K562 (cell line): ENCODE measurements at regions not wholly inside any gene's neighbourhood (a gene's known extent, or its start where the extent isn't known, plus 50 kb on each side); places are given as distances from the start of the nearest gene placed in this dataset.

Source experiments
- COPS2 ChIP-seq: fragments of 450-650 bp; conservative IDR thresholded peaks from 2 replicates; pipeline ENCODE4 v1.6.1; 2016; ENCODE audit warnings: mild to moderate bottlenecking, moderate library complexity
- DPF2 ChIP-seq: fragments of 450-650 bp; IDR thresholded peaks from 2 replicates; pipeline ENCODE4 v1.6.1; 2016
- EP300 ChIP-seq: IDR thresholded peaks from 2 replicates; pipeline ENCODE4 v1.6.1; 2012; ENCODE audit warnings: low read length, improper control_type of control experiment
- GATAD2B ChIP-seq: fragments of 450-650 bp; IDR thresholded peaks from 2 replicates; pipeline ENCODE4 v1.6.1; 2017; ENCODE audit warnings: mild to moderate bottlenecking, borderline replicate concordance
- GTF2A2 ChIP-seq: IDR thresholded peaks from 2 replicates; pipeline ENCODE4 v1.6.1; 2016; ENCODE audit warnings: mild to moderate bottlenecking, missing genetic modification characterization, missing compliant biosample characterization
- GTF2F1 ChIP-seq: IDR thresholded peaks from 2 replicates; pipeline ENCODE4 v1.6.1; 2011; ENCODE audit warnings: low read depth, low read length, improper control_type of control experiment
- SMARCA5 ChIP-seq: fragments of 450-650 bp; IDR thresholded peaks from 2 replicates; pipeline ENCODE4 v1.6.1; 2016
- ZNF134 ChIP-seq: fragments of 250-450 bp; sonication (Bioruptor Pico); conservative IDR thresholded peaks from 2 replicates; pipeline ENCODE4 v1.4.0; 2020
- ZNF165 ChIP-seq: fragments of 250-450 bp; sonication (Bioruptor Pico); IDR thresholded peaks from 2 replicates; pipeline ENCODE4 v1.4.0; 2020; ENCODE audit warnings: borderline replicate concordance
- ZNF3 ChIP-seq: fragments of 250-450 bp; sonication (Bioruptor Pico); IDR thresholded peaks from 2 replicates; pipeline ENCODE4 v1.5.0; 2021; ENCODE audit warnings: mild to moderate bottlenecking, moderate library complexity
- ZNF830 ChIP-seq: fragments of 250-450 bp; sonication (Bioruptor Pico); IDR thresholded peaks from 2 replicates; pipeline ENCODE4 v1.5.0; 2021; ENCODE audit warnings: mild to moderate bottlenecking
- TF ChIP-seq, protein P1 (sequence below): fragments of 450-650 bp; IDR thresholded peaks from 2 replicates; pipeline ENCODE4 v1.6.1; 2016; ENCODE audit warnings: mild to moderate bottlenecking, moderate library complexity
- TF ChIP-seq, protein P2 (sequence below): sonication (generic); formaldehyde crosslinking; IDR thresholded peaks from 2 replicates; pipeline ENCODE4 v1.8.0; 2023; ENCODE audit warnings: missing genetic modification reagents, mild to moderate bottlenecking, borderline replicate concordance

DNA sequence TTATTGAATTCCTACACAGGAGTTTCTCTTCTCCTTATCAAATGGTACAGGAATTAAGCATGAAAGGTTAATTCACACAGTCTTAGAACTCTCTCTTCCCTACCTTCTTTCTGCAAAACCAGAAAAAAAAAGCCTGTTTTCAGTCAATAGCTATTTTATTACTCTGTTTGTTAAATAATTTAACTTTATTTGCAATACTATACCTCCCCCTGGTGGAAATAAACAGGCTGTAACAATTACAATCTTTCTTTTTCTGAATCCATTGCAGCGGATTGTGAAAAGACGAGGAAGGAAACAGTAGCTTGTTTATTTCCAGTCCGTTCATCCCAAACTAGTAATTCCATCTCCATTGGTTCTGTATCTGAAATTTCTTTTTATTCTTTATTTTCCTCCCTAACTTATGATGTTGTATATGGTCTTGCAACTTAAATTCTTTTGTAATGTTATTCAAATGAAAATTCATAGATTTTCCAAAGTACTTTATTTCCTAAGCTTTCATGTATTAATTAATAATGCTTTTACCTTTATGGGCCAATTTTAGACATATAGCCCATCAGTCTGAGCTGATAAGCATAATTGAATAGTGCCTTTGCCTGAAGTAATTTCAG, 165.2 kb downstream of the SH3BP4 start (continued):
- TF ChIP-seq, protein P1, sequence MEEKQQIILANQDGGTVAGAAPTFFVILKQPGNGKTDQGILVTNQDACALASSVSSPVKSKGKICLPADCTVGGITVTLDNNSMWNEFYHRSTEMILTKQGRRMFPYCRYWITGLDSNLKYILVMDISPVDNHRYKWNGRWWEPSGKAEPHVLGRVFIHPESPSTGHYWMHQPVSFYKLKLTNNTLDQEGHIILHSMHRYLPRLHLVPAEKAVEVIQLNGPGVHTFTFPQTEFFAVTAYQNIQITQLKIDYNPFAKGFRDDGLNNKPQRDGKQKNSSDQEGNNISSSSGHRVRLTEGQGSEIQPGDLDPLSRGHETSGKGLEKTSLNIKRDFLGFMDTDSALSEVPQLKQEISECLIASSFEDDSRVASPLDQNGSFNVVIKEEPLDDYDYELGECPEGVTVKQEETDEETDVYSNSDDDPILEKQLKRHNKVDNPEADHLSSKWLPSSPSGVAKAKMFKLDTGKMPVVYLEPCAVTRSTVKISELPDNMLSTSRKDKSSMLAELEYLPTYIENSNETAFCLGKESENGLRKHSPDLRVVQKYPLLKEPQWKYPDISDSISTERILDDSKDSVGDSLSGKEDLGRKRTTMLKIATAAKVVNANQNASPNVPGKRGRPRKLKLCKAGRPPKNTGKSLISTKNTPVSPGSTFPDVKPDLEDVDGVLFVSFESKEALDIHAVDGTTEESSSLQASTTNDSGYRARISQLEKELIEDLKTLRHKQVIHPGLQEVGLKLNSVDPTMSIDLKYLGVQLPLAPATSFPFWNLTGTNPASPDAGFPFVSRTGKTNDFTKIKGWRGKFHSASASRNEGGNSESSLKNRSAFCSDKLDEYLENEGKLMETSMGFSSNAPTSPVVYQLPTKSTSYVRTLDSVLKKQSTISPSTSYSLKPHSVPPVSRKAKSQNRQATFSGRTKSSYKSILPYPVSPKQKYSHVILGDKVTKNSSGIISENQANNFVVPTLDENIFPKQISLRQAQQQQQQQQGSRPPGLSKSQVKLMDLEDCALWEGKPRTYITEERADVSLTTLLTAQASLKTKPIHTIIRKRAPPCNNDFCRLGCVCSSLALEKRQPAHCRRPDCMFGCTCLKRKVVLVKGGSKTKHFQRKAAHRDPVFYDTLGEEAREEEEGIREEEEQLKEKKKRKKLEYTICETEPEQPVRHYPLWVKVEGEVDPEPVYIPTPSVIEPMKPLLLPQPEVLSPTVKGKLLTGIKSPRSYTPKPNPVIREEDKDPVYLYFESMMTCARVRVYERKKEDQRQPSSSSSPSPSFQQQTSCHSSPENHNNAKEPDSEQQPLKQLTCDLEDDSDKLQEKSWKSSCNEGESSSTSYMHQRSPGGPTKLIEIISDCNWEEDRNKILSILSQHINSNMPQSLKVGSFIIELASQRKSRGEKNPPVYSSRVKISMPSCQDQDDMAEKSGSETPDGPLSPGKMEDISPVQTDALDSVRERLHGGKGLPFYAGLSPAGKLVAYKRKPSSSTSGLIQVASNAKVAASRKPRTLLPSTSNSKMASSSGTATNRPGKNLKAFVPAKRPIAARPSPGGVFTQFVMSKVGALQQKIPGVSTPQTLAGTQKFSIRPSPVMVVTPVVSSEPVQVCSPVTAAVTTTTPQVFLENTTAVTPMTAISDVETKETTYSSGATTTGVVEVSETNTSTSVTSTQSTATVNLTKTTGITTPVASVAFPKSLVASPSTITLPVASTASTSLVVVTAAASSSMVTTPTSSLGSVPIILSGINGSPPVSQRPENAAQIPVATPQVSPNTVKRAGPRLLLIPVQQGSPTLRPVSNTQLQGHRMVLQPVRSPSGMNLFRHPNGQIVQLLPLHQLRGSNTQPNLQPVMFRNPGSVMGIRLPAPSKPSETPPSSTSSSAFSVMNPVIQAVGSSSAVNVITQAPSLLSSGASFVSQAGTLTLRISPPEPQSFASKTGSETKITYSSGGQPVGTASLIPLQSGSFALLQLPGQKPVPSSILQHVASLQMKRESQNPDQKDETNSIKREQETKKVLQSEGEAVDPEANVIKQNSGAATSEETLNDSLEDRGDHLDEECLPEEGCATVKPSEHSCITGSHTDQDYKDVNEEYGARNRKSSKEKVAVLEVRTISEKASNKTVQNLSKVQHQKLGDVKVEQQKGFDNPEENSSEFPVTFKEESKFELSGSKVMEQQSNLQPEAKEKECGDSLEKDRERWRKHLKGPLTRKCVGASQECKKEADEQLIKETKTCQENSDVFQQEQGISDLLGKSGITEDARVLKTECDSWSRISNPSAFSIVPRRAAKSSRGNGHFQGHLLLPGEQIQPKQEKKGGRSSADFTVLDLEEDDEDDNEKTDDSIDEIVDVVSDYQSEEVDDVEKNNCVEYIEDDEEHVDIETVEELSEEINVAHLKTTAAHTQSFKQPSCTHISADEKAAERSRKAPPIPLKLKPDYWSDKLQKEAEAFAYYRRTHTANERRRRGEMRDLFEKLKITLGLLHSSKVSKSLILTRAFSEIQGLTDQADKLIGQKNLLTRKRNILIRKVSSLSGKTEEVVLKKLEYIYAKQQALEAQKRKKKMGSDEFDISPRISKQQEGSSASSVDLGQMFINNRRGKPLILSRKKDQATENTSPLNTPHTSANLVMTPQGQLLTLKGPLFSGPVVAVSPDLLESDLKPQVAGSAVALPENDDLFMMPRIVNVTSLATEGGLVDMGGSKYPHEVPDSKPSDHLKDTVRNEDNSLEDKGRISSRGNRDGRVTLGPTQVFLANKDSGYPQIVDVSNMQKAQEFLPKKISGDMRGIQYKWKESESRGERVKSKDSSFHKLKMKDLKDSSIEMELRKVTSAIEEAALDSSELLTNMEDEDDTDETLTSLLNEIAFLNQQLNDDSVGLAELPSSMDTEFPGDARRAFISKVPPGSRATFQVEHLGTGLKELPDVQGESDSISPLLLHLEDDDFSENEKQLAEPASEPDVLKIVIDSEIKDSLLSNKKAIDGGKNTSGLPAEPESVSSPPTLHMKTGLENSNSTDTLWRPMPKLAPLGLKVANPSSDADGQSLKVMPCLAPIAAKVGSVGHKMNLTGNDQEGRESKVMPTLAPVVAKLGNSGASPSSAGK, result no peak
- no peak for TF ChIP-seq ZNF134
- TF ChIP-seq ZNF3, result no peak
- TF ChIP-seq, protein P2, sequence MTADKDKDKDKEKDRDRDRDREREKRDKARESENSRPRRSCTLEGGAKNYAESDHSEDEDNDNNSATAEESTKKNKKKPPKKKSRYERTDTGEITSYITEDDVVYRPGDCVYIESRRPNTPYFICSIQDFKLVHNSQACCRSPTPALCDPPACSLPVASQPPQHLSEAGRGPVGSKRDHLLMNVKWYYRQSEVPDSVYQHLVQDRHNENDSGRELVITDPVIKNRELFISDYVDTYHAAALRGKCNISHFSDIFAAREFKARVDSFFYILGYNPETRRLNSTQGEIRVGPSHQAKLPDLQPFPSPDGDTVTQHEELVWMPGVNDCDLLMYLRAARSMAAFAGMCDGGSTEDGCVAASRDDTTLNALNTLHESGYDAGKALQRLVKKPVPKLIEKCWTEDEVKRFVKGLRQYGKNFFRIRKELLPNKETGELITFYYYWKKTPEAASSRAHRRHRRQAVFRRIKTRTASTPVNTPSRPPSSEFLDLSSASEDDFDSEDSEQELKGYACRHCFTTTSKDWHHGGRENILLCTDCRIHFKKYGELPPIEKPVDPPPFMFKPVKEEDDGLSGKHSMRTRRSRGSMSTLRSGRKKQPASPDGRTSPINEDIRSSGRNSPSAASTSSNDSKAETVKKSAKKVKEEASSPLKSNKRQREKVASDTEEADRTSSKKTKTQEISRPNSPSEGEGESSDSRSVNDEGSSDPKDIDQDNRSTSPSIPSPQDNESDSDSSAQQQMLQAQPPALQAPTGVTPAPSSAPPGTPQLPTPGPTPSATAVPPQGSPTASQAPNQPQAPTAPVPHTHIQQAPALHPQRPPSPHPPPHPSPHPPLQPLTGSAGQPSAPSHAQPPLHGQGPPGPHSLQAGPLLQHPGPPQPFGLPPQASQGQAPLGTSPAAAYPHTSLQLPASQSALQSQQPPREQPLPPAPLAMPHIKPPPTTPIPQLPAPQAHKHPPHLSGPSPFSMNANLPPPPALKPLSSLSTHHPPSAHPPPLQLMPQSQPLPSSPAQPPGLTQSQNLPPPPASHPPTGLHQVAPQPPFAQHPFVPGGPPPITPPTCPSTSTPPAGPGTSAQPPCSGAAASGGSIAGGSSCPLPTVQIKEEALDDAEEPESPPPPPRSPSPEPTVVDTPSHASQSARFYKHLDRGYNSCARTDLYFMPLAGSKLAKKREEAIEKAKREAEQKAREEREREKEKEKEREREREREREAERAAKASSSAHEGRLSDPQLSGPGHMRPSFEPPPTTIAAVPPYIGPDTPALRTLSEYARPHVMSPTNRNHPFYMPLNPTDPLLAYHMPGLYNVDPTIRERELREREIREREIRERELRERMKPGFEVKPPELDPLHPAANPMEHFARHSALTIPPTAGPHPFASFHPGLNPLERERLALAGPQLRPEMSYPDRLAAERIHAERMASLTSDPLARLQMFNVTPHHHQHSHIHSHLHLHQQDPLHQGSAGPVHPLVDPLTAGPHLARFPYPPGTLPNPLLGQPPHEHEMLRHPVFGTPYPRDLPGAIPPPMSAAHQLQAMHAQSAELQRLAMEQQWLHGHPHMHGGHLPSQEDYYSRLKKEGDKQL, result no peak
- TF ChIP-seq COPS2, result no peak
- no peak for TF ChIP-seq GTF2A2
- TF ChIP-seq SMARCA5, result no peak
- TF ChIP-seq GTF2F1, result no peak
- no peak for TF ChIP-seq ZNF830 (CRISPR knock-in tag)
- no peak for TF ChIP-seq EP300
- no peak for TF ChIP-seq DPF2
- TF ChIP-seq ZNF165, result no peak
- TF ChIP-seq GATAD2B, result no peak
